ENCODE measurements at regions not wholly inside any gene's neighbourhood (a gene's known extent, or its start where the extent isn't known, plus 50 kb on each side); places are given as distances from the start of the nearest gene placed in this dataset.
"Not testable (repeated sequence)": the region's sequence is repeated elsewhere in the genome, so short reads cannot be mapped to it uniquely, and the experiment has no call there.

GRCh38 chr13:107999751-108000150, 215.6 kb downstream of the LIG4 start:
- DNase-seq = no peak

GRCh38 chr13:107994137-107994536, 221.2 kb downstream of the LIG4 start:
- no peak for DNase-seq

GRCh38 chr13:107993239-107993949, 221.9 kb downstream of the LIG4 start:
- DNase-seq = no peak

GRCh38 chr13:107992542-107992941, 222.8 kb downstream of the LIG4 start:
- no peak for DNase-seq

DNA sequence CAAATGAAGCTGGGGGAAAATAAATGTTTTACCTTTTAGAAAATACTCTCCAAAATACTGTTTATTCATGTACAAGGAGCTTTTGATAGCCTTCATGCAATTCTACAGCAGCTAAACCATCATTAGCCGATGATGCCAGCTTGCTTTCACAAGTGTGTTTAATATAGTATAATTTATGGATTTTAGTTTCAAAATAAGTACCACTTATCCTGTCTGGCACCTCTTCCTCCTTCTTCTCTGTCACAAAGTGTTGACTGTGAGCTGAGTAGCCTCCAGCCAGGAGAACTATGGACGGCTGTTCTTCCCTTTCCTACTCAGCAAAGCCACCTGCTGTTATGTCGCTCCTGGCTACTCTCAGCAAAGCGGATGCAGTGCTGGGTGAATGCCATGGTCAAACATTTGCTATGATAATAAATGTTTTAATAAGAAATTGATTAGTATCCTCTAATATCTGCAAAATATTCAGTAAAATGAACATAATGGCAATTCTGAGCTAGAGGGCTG, 238.2 kb downstream of the LIG4 start:
- DNase-seq = no peak

- DNase-seq = no peak
Measured at GRCh38 chr13:107976628-107977027, 238.7 kb downstream of the LIG4 start.

DNA sequence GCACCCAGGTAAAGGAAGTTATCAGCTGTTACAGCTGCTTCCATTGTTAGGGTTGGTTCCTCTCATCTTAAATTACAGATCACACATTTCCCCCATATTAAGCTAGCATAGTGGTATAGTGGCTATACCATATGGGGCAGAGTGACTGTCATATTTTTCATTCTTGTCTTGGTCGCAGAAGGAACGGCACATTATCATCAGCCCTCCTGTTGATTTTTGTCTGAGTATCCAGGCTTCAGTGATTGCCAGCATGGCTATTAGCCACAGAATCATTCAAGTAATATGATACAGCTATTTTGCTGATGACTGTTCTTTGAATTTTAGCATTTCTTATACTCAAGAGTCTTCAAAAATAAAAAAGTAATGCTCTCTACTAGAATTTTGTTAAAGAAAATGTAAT, 240.9 kb downstream of the LIG4 start:
- DNase-seq = no peak

DNA sequence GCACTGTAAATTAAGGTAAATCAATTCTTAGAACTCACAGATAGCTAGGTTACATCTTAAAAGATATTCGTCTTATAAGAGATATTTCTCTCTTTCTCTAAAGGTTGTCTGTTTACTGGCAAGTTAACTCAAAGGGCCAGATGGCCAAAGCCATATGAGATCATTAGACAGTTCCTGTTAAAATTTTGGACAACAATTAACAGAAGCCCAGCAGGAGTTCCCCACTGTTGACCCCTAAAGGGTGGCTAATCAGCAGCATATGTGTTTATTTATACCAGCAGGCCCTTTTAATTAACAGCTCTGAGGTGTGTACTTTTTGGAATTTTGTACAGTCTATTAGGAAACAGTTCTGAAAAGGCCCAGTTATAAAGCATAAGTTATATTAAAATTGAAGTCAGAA, 245.8 kb downstream of the LIG4 start:
- DNase-seq = no peak

GRCh38 chr13:107968470-107968869, 246.9 kb downstream of the LIG4 start:
- no peak for DNase-seq

- no peak for DNase-seq
Measured at GRCh38 chr13:107964395-107964794, 250.9 kb downstream of the LIG4 start.

GRCh38 chr13:107961849-107962608, 253.3 kb downstream of the LIG4 start:
- no peak for DNase-seq

GRCh38 chr13:107960301-107960700, 255.0 kb downstream of the LIG4 start:
- DNase-seq = no peak

DNA sequence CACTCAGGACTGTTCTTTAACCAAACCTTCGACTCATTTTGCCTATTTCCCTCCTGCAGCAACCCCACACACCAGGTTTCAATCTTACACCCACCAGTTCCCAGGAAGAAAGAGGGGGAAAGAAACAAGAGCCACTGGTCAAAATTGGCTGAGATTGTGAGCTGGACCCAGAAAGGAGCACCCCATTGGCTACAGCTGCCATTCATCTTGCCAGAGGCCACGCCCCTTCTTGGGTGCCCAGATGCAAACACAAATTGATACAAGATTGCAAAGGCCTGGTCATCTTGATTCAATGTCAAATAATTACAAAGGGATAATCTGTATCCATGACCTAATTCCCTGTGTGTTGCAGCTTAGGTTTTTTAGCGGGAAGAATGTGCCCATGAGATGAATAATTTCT, 258.4 kb downstream of the LIG4 start:
- no peak for DNase-seq

GRCh38 chr13:107942030-107942617, 273.2 kb downstream of the LIG4 start:
- no peak for DNase-seq

- no peak for DNase-seq
Measured at GRCh38 chr13:107941345-107942029, 273.8 kb downstream of the LIG4 start.

GRCh38 chr13:107937848-107938247, 277.5 kb downstream of the LIG4 start:
- DNase-seq = no peak

- DNase-seq = no peak
Measured at GRCh38 chr13:107931056-107931455, 284.3 kb downstream of the LIG4 start.

DNA sequence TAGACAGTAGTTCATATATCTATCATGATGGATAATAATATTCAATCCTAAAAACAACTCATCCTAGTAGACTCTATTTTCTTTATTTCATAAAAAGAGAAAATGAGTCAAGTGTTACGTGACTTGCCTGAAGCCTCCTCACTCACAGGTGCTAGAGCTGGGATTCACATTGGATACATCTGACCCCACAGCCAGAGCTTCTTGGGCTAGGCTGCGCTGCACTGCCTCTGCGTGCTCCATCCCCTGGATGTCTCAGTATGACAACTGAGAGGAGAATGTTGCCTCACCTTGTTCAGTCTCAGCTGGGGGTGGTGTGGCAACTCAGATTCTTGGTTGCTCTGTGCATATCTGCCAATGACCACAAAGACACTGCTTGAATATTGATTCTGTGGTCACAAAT, 286.6 kb downstream of the LIG4 start:
- DNase-seq = no peak

GRCh38 chr13:107927557-107927956, 287.8 kb downstream of the LIG4 start:
- no peak for DNase-seq

GRCh38 chr13:107926515-107926914, 288.8 kb downstream of the LIG4 start:
- not testable (repeated sequence) for DNase-seq

- DNase-seq = not testable (repeated sequence)
Measured at GRCh38 chr13:107916902-107917301, 298.4 kb downstream of the LIG4 start.

DNA sequence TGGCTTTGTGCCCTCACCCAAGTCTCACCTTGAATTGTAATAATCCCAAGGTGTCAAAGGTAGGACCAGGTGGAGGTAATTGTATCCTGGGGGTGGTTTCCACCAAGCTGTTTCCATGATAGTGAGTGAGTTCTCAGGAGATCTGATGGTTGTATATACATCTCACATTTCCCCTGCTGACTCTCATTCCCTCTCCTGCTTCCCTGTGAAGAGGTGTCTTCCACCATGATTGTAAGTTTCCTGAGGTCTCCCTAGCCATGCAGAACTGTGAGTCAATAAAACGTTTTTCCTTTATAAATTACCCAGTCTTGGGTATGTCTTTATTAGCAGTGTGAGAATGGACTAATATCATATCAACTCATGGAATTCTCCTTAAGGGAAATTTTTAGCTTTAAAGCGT, 302.6 kb downstream of the LIG4 start:
- no peak for DNase-seq
